IMR-90 (cell line): ENCODE measurements at regions not wholly inside any gene's neighbourhood (a gene's known extent, or its start where the extent isn't known, plus 50 kb on each side); places are given as distances from the start of the nearest gene placed in this dataset.
A peak's percentile ranks its signal among the peaks of the same experiment; 100 is the strongest.

Experiments
- ATAC-seq: fragments of 200-7000 bp; cut with Tn5 transposase; 2 replicates; pipeline ENCODE4 v1.9.1; 2020; ENCODE audit warnings: low read depth, mild to moderate bottlenecking, moderate library complexity
- BruUV-seq: library from RNA; stranded (reverse); fragments of 400-500 nt; replicated peaks from 2 replicates; lab custom pipeline; 2021; lab: Mats Ljungman, UMichigan
- CTCF ChIA-PET: fragments of 300-600 bp; formaldehyde crosslinking; extraction: SDS; loops from one replicate; lab custom pipeline; 2021; ENCODE audit warnings: antibody characterized with exemption; lab: Yijun Ruan, JAX
- POLR2A ChIA-PET: fragments of 300-600 bp; sonication (Branson Sonifier 250); formaldehyde crosslinking; loops from one replicate; lab custom pipeline; 2022; ENCODE audit warnings: antibody characterized with exemption; ENCODE audit not compliant: unreplicated experiment; lab: Charles Lee
- DNase-seq: peaks from one replicate; pipeline ENCODE4 v3.0.0; 2013
- H2AFZ ChIP-seq: replicated peaks from 2 replicates; pipeline ENCODE3; 2013; ENCODE audit warnings: low read length, mild to moderate bottlenecking; ENCODE audit not compliant: poor library complexity
- H2AK5ac ChIP-seq: 2 replicates; pipeline ENCODE4 v1.6.1; 2013; ENCODE audit warnings: low read depth, low read length, inconsistent platforms
- H2AK9ac ChIP-seq: replicated peaks from 2 replicates; pipeline ENCODE3; 2013; ENCODE audit warnings: mild to moderate bottlenecking, low read depth, low read length, moderate library complexity; ENCODE audit not compliant: poor library complexity
- H2BK120ac ChIP-seq: 2 replicates; pipeline ENCODE4 v1.6.1; 2013; ENCODE audit warnings: low read depth, low read length, inconsistent platforms
- H2BK15ac ChIP-seq: 3 replicates; pipeline ENCODE4 v1.6.1; 2013; ENCODE audit warnings: low read depth, low read length, inconsistent platforms
- H2BK20ac ChIP-seq: 2 replicates; pipeline ENCODE4 v1.6.1; 2013; ENCODE audit warnings: low read depth, mild to moderate bottlenecking, inconsistent platforms, low read length, moderate library complexity
- H2BK5ac ChIP-seq: 2 replicates; pipeline ENCODE4 v1.6.1; 2013; ENCODE audit warnings: mild to moderate bottlenecking, low read depth, low read length, inconsistent platforms; ENCODE audit not compliant: poor library complexity, severe bottlenecking
- H3K14ac ChIP-seq: replicated peaks from 2 replicates; pipeline ENCODE4 v1.6.1; 2013; ENCODE audit warnings: low read depth, low read length, inconsistent platforms
- H3K18ac ChIP-seq: 2 replicates; pipeline ENCODE4 v1.6.1; 2013; ENCODE audit warnings: low read depth, low read length, control low read depth
- H3K23ac ChIP-seq: 2 replicates; pipeline ENCODE4 v1.6.1; 2013; ENCODE audit warnings: low read depth, low read length, inconsistent platforms
- H3K27ac ChIP-seq: 2 replicates; pipeline ENCODE4 v1.5.1; 2013; ENCODE audit warnings: mild to moderate bottlenecking, control low read depth, low read length; ENCODE audit not compliant: insufficient read depth
- H3K27me3 ChIP-seq: 2 replicates; pipeline ENCODE4 v1.6.1; 2013; ENCODE audit warnings: low read length; ENCODE audit not compliant: control insufficient read depth, insufficient read depth
- H3K36me3 ChIP-seq: 2 replicates; pipeline ENCODE4 v1.6.1; 2013; ENCODE audit warnings: low read length, mixed read lengths; ENCODE audit not compliant: control insufficient read depth, insufficient read depth
- H3K4ac ChIP-seq: 2 replicates; pipeline ENCODE4 v1.6.1; 2013; ENCODE audit warnings: low read depth, low read length, inconsistent platforms
- H3K4me1 ChIP-seq: 2 replicates; pipeline ENCODE4 v1.6.1; 2013; ENCODE audit warnings: low read length, mixed read lengths; ENCODE audit not compliant: control insufficient read depth, insufficient read depth
- H3K4me2 ChIP-seq: 2 replicates; pipeline ENCODE4 v1.6.1; 2013; ENCODE audit warnings: low read depth, mild to moderate bottlenecking, control low read depth, low read length, moderate library complexity
- H3K4me3 ChIP-seq: 2 replicates; pipeline ENCODE4 v1.5.1; 2013; ENCODE audit warnings: low read depth, mild to moderate bottlenecking, control low read depth, low read length, moderate library complexity; ENCODE audit not compliant: insufficient read depth
- H3K56ac ChIP-seq: 2 replicates; pipeline ENCODE4 v1.6.1; 2013; ENCODE audit warnings: low read length, inconsistent platforms; ENCODE audit not compliant: insufficient read depth; ENCODE audit errors: extremely low read depth
- H3K79me1 ChIP-seq, 2 experiments: 2 replicates each; pipeline ENCODE4 v1.6.1; 2013; ENCODE audit warnings: low read length in 2 of 2, inconsistent platforms in 1 of 2, low read depth in 1 of 2
- H3K9ac ChIP-seq: 2 replicates; pipeline ENCODE4 v1.6.1; 2013; ENCODE audit warnings: low read depth, low read length, control low read depth
- H3K9me1 ChIP-seq: 2 replicates; pipeline ENCODE4 v1.6.1; 2013; ENCODE audit warnings: low read length, inconsistent platforms; ENCODE audit not compliant: insufficient read depth
- H3K9me3 ChIP-seq: 2 replicates; pipeline ENCODE4 v1.6.1; 2013; ENCODE audit warnings: low read length; ENCODE audit not compliant: control insufficient read depth, insufficient read depth
- H4K20me1 ChIP-seq: 2 replicates; pipeline ENCODE4 v1.6.1; 2013; ENCODE audit warnings: low read length, inconsistent platforms; ENCODE audit not compliant: insufficient read depth
- H4K5ac ChIP-seq: 2 replicates; pipeline ENCODE4 v1.6.1; 2013; ENCODE audit warnings: mild to moderate bottlenecking, low read depth, low read length, control low read depth
- H4K8ac ChIP-seq, 2 experiments: 2 replicates each; pipeline ENCODE4 v1.6.1; 2013; ENCODE audit warnings: low read depth in 2 of 2, low read length in 2 of 2, control low read depth in 1 of 2, inconsistent platforms in 1 of 2
- H4K91ac ChIP-seq: 2 replicates; pipeline ENCODE4 v1.6.1; 2013; ENCODE audit warnings: low read depth, low read length, inconsistent platforms; ENCODE audit not compliant: insufficient read depth
- BHLHE40 ChIP-seq: fragments of 150-350 bp; IDR thresholded peaks from 2 replicates; pipeline ENCODE4 v1.6.1; 2016; ENCODE audit warnings: mild to moderate bottlenecking, low read depth, low read length
- CEBPB ChIP-seq: IDR thresholded peaks from 2 replicates; pipeline ENCODE4 v1.6.1; 2012; ENCODE audit warnings: low read depth, low read length, improper control_type of control experiment
- CHD1 ChIP-seq: IDR thresholded peaks from 2 replicates; pipeline ENCODE4 v1.6.1; 2012; ENCODE audit warnings: low read depth, low read length, improper control_type of control experiment
- FOS ChIP-seq: fragments of 150-350 bp; IDR thresholded peaks from 2 replicates; pipeline ENCODE4 v1.6.1; 2016; ENCODE audit warnings: low read depth, low read length
- MAFK ChIP-seq: IDR thresholded peaks from 2 replicates; pipeline ENCODE4 v1.6.1; 2012; ENCODE audit warnings: low read depth, low read length, improper control_type of control experiment
- MAZ ChIP-seq: IDR thresholded peaks from 2 replicates; pipeline ENCODE4 v1.6.1; 2012; ENCODE audit warnings: low read depth, mild to moderate bottlenecking, low read length, improper control_type of control experiment, moderate library complexity, borderline replicate concordance
- MXI1 ChIP-seq: IDR thresholded peaks from 2 replicates; pipeline ENCODE4 v1.6.1; 2012; ENCODE audit warnings: low read depth, mild to moderate bottlenecking, low read length, moderate library complexity, borderline replicate concordance
- NFE2L2 ChIP-seq: fragments of 150-350 bp; IDR thresholded peaks from 2 replicates; pipeline ENCODE4 v1.6.1; 2016; ENCODE audit warnings: low read depth, mild to moderate bottlenecking, low read length
- POLR2A ChIP-seq: IDR thresholded peaks from 2 replicates; pipeline ENCODE4 v1.6.1; 2012; ENCODE audit warnings: mild to moderate bottlenecking, low read depth, low read length
- RAD21 ChIP-seq: IDR thresholded peaks from 2 replicates; pipeline ENCODE4 v1.6.1; 2012; ENCODE audit warnings: low read length, improper control_type of control experiment
- RCOR1 ChIP-seq: IDR thresholded peaks from 2 replicates; pipeline ENCODE4 v1.6.1; 2012; ENCODE audit warnings: mild to moderate bottlenecking, low read length, improper control_type of control experiment; ENCODE audit not compliant: insufficient replicate concordance
- RFX5 ChIP-seq: IDR thresholded peaks from 2 replicates; pipeline ENCODE4 v1.8.0; 2012; ENCODE audit warnings: low read depth, mild to moderate bottlenecking, low read length, moderate library complexity
- SMC3 ChIP-seq: fragments of 150-350 bp; IDR thresholded peaks from 2 replicates; pipeline ENCODE4 v1.6.1; 2016; ENCODE audit warnings: low read depth, mild to moderate bottlenecking, antibody characterized with exemption, low read length, moderate library complexity
- WGBS, 2 experiments: methylation state at CpG; one replicate each; pipeline versions ENCODE4 v1.1.5 to v1.1.7; 2013; ENCODE audit warnings: missing lambda C conversion rate in 2 of 2; ENCODE audit not compliant: insufficient read length in 1 of 2; ENCODE audit errors: extremely low coverage in 2 of 2; 5-methylcytosine and 5-hydroxymethylcytosine counted together
- dilution Hi-C: fragments of 300-500 bp; cut with HindIII; formaldehyde crosslinking; loops from one replicate; pipeline ENCODE4 v1.14.3; 2018; ENCODE audit warnings: low sequenced_read_pairs; ENCODE audit not compliant: unreplicated experiment
- in situ Hi-C: fragments of 300-500 bp; cut with MboI; formaldehyde crosslinking; loops from 3 replicates; pipeline ENCODE4 v1.14.3; 2019; ENCODE audit warnings: low sequenced_read_pairs, inconsistent platforms, mixed read lengths
- intact Hi-C: fragments of 100-400 bp; cut with micrococcal nuclease; formaldehyde crosslinking; loops from 2 replicates; pipeline ENCODE4 v1.10.0; 2022
- TF ChIP-seq, protein P1 (sequence below): fragments of 150-350 bp; IDR thresholded peaks from 2 replicates; pipeline ENCODE4 v1.6.1; 2017; ENCODE audit warnings: mild to moderate bottlenecking, antibody characterized with exemption, low read length, low read depth
- TF ChIP-seq, protein P2 (sequence below): fragments of 150-350 bp; IDR thresholded peaks from 2 replicates; pipeline ENCODE4 v1.6.1; 2016; ENCODE audit warnings: low read depth, mild to moderate bottlenecking, low read length, moderate library complexity, borderline replicate concordance
- TF ChIP-seq, protein P3 (sequence below): conservative IDR thresholded peaks from 2 replicates; pipeline ENCODE4 v1.5.1; 2012; ENCODE audit warnings: mild to moderate bottlenecking, low read depth, low read length, improper control_type of control experiment

DNA sequence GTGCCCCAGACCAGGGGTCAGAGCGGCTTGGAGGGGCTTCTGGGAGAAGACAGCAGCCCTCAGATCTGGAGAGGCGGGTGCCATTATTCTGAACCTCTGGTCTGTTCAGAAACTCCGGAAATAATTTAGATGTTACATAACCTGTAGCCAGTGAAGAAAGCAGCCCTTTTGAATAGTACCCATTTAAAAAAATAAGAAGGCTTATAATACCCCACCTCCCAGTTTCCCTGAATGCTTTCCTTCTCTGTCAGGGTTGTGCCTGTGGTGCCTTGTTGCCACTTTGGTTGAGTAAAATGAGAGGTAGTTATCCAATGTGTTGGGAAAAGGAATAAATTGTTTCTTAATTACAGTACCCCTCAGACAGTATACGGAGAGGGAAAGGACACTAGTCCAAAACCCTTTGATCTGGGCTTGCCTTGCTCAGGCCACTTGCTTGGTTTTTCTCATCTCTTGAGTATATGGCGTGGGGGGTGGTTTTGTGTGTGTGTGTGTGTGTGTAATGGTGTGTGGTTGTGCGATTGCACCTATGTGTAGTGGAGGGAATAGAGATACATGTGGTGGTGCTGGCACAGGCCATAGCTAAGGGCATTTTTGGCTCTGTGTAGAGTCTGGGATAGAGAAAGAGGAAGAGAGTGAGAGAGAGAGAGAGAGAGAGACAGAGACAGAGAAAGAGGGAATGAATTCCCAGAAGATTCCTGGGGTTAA lies 59.1 kb upstream of the TLR4 start:
- Histone ChIP-seq H2BK15ac (no peak overlapping the region), H3K18ac (no peak overlapping the region), H4K8ac (no peak overlapping the region), H4K91ac (no peak overlapping the region), H2AFZ (no peak overlapping the region), H3K27me3 (no peaks in the 10 kb centered on the region), H3K79me1 (no peaks in the 10 kb centered on the region), H3K9me1 (no peaks in the 10 kb centered on the region), H2BK20ac (no peak overlapping the region), H3K27ac (no peak overlapping the region), H2BK5ac (no peak overlapping the region), H2AK9ac (no peak overlapping the region), H3K4ac (no peak overlapping the region), H2BK120ac (no peak overlapping the region), H4K5ac (no peak overlapping the region), H3K9ac (no peak overlapping the region), H3K4me1 (no peaks in the 10 kb centered on the region), H3K4me2 (no peak overlapping the region), H3K4me3 (no peak overlapping the region), H3K9me3 (peaks cover 5% of the 10 kb centered on the region), H3K36me3 (no peaks in the 10 kb centered on the region), H3K14ac (no peak overlapping the region), H3K23ac (no peak overlapping the region), H2AK5ac (no peak overlapping the region), H4K20me1 (no peaks in the 10 kb centered on the region), H3K56ac (no peak overlapping the region)
- dilution Hi-C loops = no loop called here
- ATAC-seq (peak; percentile 37; the same call in 1 of the 2 replicates), DNase-seq (no peak)
- POLR2A ChIA-PET = no interaction called here
- in situ Hi-C loops = no loop called here
- intact Hi-C loops = loop anchor here (10.0 kb wide), 2 partner anchors 910 to 1720 kb away; partner anchors contain the start of gene BRINP1
- TF ChIP-seq RFX5 = no peak
- TF ChIP-seq POLR2A = no peak
- no peak for TF ChIP-seq SMC3
- TF ChIP-seq CHD1 = no peak
- TF ChIP-seq BHLHE40 = no peak
- TF ChIP-seq RCOR1 = no peak
- no peak for TF ChIP-seq FOS
- no peak for TF ChIP-seq NFE2L2
- TF ChIP-seq MXI1 = no peak
- TF ChIP-seq, protein P1, sequence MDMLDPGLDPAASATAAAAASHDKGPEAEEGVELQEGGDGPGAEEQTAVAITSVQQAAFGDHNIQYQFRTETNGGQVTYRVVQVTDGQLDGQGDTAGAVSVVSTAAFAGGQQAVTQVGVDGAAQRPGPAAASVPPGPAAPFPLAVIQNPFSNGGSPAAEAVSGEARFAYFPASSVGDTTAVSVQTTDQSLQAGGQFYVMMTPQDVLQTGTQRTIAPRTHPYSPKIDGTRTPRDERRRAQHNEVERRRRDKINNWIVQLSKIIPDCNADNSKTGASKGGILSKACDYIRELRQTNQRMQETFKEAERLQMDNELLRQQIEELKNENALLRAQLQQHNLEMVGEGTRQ = no peak
- no peak for TF ChIP-seq CEBPB
- TF ChIP-seq, protein P2, sequence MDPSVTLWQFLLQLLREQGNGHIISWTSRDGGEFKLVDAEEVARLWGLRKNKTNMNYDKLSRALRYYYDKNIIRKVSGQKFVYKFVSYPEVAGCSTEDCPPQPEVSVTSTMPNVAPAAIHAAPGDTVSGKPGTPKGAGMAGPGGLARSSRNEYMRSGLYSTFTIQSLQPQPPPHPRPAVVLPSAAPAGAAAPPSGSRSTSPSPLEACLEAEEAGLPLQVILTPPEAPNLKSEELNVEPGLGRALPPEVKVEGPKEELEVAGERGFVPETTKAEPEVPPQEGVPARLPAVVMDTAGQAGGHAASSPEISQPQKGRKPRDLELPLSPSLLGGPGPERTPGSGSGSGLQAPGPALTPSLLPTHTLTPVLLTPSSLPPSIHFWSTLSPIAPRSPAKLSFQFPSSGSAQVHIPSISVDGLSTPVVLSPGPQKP = no peak
- TF ChIP-seq RAD21 = no peak
- no peak for TF ChIP-seq MAFK
- no peak for TF ChIP-seq MAZ
- TF ChIP-seq, protein P3, sequence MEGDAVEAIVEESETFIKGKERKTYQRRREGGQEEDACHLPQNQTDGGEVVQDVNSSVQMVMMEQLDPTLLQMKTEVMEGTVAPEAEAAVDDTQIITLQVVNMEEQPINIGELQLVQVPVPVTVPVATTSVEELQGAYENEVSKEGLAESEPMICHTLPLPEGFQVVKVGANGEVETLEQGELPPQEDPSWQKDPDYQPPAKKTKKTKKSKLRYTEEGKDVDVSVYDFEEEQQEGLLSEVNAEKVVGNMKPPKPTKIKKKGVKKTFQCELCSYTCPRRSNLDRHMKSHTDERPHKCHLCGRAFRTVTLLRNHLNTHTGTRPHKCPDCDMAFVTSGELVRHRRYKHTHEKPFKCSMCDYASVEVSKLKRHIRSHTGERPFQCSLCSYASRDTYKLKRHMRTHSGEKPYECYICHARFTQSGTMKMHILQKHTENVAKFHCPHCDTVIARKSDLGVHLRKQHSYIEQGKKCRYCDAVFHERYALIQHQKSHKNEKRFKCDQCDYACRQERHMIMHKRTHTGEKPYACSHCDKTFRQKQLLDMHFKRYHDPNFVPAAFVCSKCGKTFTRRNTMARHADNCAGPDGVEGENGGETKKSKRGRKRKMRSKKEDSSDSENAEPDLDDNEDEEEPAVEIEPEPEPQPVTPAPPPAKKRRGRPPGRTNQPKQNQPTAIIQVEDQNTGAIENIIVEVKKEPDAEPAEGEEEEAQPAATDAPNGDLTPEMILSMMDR = no peak
- BruUV-seq = no TSS peak
- 50% methylated on average over 1 of the region's 6 CpGs; no CpG with 5 or more reads in 1 of the 2 experiments for WGBS, 2 experiments
- CTCF ChIA-PET = no interaction called here
